Midbrain (tissue), 1 donor: ENCODE measurements at regions not wholly inside any gene's neighbourhood (a gene's known extent, or its start where the extent isn't known, plus 50 kb on each side); places are given as distances from the start of the nearest gene placed in this dataset.

ENCODE experiments used
- DNase-seq: peaks from one replicate; lab custom pipeline; 2025; lab: John Stamatoyannopoulos, UW

- no peak for DNase-seq
These were observed 196.6 kb upstream of the CELF4 start for GRCh38 chr18:37762076-37762621.

DNA sequence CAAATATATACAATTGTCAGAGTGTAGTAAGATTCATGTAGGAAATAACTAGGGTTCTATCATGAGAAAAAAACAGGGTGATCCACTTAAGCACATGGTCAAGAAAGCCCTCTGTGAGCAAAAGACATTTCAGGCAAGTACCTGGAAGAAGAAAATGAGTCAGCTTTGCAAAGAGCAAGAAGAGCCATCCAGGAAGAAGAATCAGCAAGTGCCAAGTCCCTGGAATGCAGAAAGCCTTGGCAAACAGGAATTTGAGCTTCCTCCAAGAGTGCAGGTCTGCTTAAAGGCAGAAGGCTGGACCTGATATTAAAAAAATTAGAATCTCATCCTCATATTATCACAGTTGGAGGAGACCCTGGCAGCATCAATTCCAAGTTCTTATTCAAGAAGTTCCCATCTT lies 188.5 kb upstream of the CELF4 start:
- no peak for DNase-seq

DNA sequence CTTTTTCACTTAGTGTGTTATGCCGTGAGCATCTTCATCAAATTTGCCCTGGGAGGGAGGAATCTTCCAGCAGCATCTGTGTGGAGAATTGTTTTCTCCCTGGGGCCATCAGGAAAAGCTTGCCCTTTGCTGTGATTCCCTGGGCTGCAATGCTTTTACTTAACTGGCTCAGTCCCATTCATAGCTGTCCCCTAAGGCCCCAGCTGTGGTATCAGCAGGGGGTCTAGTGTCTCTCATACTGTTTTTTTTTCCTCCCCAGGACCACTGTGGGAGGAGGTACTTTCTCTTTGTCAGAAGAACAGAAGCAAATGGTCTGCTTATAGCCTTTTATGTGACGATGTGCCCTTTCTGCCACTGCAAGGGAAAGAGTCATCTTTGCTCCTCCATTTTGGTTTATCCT lies 176.8 kb upstream of the CELF4 start:
- no peak for DNase-seq

DNA sequence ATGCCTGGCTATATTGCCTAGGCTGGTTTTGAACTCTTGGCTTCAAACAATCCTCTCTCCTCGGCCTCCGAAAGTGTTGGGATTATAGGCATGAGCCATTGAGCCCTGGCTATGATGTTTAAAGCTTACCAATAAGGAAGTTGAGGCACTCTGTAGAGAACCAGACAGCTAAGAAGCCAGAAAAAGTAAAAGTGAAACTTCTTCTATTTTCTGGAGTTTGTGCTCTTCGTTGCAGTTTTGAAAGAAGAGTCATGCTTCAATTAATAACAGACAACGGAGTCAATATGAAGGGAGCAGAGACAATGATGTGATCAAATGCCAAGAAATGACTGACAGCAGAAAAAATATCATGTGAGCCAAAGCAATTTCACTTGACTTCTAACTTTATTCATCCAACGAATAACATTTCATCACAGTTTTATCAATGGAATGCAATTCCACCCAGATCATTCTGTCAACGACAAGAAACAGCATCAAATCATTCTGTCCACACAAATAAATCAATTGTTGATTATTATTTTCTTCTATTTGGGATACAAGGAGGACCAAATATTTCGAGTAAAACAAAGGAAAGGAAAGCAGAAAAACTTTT lies 175.5 kb upstream of the CELF4 start:
- no peak for DNase-seq

GRCh38 chr18:37734406-37734805 lies 168.8 kb upstream of the CELF4 start:
- DNase-seq: no peak

DNA sequence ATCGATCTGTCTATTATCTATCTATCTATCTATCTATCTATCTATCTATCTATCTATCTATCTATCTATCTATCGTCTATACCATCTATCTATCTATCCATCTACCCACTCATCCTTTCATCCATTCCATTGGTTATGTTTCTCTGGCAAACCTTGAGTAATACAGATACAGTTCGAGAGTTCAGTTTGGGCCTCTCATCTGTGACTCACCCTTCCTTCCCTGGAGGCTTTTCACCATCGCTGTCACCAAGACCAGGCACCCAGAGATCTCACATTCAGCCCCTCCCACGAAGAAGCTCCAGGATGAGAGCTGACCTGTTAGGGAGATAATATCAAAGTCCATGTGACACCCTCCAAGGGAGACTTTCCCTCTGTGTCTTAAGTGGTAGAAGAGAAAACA lies 164.1 kb upstream of the CELF4 start:
- no peak for DNase-seq

GRCh38 chr18:37724206-37724605 lies 158.6 kb upstream of the CELF4 start:
- no peak for DNase-seq

DNA sequence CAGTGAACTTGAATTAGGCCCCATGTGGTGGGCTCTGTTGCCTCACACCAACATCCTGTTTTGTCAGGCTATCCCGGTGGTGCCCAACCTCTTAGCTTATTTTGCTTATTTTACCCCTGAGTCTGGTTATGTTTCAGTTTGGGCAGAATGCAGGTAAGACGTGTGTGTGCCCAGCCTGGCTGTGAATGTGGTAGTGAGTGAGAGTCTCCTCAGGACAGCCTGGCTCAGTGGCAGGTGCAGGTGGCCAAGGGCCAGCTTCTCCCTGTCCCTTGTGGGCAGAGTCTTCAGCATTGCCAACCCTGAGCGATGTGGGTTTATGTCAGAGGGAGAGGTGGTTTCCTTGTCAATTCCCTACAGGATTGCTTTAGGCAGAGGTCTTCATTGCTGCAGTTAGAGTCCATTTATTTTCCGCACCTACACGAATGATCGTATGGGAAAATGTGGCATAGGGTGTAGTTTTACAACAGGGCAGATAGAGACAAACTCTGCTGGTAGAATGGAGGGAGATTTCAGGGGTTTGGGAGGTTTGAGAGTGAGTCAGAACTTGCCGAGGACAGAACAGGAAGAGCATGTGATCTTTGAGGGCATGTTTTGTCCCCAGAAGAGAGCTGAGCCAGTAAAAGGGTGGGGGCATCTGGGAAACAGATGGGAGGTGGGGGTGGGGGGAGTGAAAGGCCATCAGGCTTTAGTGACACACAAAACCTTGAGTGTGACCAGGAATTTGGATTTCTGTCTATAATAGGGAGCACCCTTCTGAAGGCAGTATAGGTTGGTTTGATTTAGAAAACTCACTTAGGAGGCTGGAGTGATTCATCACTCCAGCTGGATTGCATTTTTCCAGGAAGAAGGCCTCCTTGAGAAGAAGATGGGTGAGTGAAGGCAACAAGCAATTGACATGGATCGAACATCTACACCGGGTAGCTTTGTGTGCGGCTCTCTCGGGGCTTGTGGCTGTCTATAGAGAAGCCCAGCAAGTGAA lies 156.2 kb upstream of the CELF4 start:
- DNase-seq: no peak

DNA sequence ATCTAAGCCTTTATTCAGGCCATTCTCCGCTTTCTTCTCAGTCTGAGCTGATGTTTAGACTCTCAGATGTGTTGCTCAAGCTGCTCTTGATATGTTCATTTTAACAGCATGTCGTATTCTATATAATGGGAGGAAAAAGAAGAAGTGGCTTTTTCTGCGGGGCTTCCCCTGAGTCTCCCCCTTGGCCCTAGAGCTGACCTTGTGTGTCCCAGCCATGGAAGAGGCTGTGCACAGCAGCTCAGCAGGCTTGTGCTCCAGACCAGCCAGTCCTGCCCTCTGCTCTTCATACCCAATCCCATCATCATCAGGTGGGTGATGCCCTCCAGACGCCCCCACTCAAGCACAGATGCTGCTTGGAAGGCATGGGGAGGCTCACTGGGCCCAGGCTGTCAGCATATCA lies 155.1 kb upstream of the CELF4 start:
- DNase-seq: no peak

DNA sequence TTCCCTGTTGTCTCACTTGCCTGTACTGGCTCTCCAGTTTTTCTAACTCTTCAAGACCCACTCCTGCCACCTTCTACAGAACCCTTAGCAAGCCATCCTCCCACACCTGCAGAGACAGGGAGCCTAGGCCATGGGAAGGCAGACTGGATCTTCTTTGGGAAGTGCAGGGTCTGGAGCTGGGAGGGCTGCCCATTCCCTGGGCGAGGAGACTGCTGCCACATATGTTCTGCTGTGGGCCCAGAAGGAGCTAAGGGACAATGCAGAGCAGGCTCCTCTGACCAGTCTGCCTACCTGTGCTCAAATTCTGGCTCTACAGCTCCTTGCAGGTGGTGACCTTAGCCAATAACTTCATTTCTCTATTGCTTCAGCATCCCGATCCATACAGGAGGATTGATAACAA lies 152.1 kb upstream of the CELF4 start:
- DNase-seq: no peak

GRCh38 chr18:37717098-37717497 lies 151.5 kb upstream of the CELF4 start:
- no peak for DNase-seq

GRCh38 chr18:37716106-37716735 lies 150.6 kb upstream of the CELF4 start:
- DNase-seq: no peak

DNA sequence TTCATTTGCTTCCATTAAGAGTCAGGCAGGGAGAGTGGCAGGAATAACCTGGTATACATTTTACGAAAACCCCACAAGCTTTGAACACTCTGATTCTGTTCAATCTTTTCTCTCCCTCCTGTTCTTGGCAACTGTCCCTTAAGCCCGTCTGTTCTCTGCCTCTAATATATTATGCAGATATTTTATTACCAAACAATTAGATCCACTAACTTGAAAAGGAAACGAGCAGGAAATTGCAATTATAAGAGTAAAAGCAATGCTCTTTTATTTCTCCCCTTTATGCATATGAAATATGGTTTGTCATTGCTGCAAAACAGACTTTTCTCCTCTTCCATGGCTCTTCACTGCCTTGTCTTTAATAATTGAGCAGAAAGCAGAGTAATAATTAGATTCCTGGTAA lies 149.1 kb upstream of the CELF4 start:
- DNase-seq: no peak

DNA sequence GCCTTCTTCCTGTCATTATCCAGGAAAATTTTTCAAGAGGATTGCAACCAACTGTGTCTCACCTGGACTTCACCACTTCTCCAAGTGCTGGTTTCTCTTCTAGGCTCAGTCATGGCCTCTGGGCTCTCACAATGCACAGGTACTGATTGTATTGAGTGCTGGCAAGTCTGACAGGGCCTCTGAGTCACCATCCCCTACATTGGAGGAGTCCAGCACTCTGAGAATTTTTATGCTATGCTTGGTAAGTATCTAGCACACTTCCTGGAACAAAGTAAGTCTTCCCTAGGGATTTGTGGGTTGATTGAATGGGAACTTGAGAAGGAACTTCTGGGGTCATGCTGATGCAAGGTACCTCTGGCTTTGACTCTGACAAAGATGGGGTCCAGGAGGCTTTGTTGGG lies 147.2 kb upstream of the CELF4 start:
- DNase-seq: no peak

- no peak for DNase-seq
These were observed 146.3 kb upstream of the CELF4 start for GRCh38 chr18:37711766-37712505.

GRCh38 chr18:37710726-37711125 lies 145.1 kb upstream of the CELF4 start:
- no peak for DNase-seq

GRCh38 chr18:37709740-37710139 lies 144.1 kb upstream of the CELF4 start:
- no peak for DNase-seq

DNA sequence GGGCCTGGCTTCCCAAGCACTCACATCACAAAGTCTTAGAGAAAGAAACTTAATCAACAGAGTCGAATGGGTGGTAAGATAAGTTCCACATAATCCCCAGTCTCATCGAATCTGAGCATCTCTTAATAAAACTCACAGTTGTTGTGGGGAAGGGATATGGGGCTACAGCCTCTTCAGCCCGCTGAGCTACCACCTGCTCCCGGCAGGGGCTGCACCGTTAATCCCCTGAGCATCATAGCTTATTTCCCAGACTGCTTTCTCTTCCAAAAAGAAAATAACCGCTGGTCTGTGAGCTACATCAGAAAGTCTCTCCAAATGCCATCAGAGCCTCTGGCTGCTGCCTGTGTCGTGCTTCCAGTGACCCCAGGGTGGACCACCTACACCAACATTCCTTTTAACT lies 139.4 kb upstream of the CELF4 start:
- DNase-seq: no peak

- DNase-seq: no peak
These were observed 137.2 kb upstream of the CELF4 start for GRCh38 chr18:37702841-37703240.

GRCh38 chr18:37701967-37702366 lies 136.4 kb upstream of the CELF4 start:
- no peak for DNase-seq

- no peak for DNase-seq
These were observed 133.0 kb upstream of the CELF4 start for GRCh38 chr18:37698508-37699040.

DNA sequence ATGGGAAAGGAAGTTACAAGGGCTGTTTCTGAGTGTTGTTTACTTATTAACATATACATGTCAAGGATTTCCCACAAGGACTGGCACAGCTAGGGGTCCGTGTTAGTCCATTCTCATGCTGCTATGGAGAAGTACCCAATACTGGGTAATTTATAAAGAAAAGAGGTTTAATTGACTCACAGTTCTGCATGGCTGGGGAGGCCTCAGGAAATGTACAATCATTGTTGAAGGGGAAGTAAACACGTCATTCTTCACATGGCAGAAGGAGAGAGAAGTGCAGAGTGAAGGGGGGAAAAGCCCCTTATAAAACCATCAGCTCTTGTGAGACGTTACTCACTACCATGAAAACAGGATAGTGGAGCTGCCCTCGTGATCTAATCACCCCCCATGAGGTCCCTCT lies 128.9 kb upstream of the CELF4 start:
- no peak for DNase-seq
